ENCODE measurements at regions not wholly inside any gene's neighbourhood (a gene's known extent, or its start where the extent isn't known, plus 50 kb on each side); places are given as distances from the start of the nearest gene placed in this dataset.

GRCh38 chr2:8024506-8024905, 657.4 kb upstream of the ID2 start:
- DNase-seq (ENCODE audit: low read depth, low spot score) (no peak), ATAC-seq (no peak)
- Histone ChIP-seq H3K36me3 (ENCODE audit: control insufficient read depth in 1 of 2, insufficient read depth in 2 of 2, low read length in 2 of 2) (no peaks in the 10 kb centered on the region), H3K27me3 (ENCODE audit: insufficient read depth, low read length) (no peaks in the 10 kb centered on the region), H2AFZ (ENCODE audit: low read depth, low read length, poor library complexity, severe bottlenecking) (no peak overlapping the region), H3K4me3 (replicated peaks in 1 of 2; ENCODE audit: low read depth in 1 of 2, low read length in 2 of 2) (no peak overlapping the region), H3K27ac (ENCODE audit: low read depth, low read length) (no peak overlapping the region), H3K79me2 (ENCODE audit: insufficient read depth, low read length) (no peaks in the 10 kb centered on the region), H3K9ac (ENCODE audit: low read length) (no peak overlapping the region), H4K20me1 (ENCODE audit: insufficient read depth) (no peaks in the 10 kb centered on the region), H3K4me1 (ENCODE audit: control insufficient read depth in 1 of 2, insufficient read depth in 2 of 2, low read length in 2 of 2) (no peaks in the 10 kb centered on the region), H3K9me2 (ENCODE audit: insufficient read depth) (no peaks in the 10 kb centered on the region), H3K9me3 (ENCODE audit: control insufficient read depth in 1 of 2, insufficient read depth in 1 of 2, low read depth in 1 of 2, low read length in 2 of 2) (no peaks in the 10 kb centered on the region), H3K4me2 (ENCODE audit: low read length) (no peak overlapping the region)
- TF ChIP-seq ZFX (IDR thresholded peaks at IDR 0.05), result no peak
- TF ChIP-seq SP1 (IDR thresholded peaks at IDR 0.05; ENCODE audit: low read depth), result no peak
- no peak for TF ChIP-seq JUND (IDR thresholded peaks at IDR 0.05)
- TF ChIP-seq MAX (IDR thresholded peaks at IDR 0.05), result no peak
- no peak for TF ChIP-seq EZH2phosphoT487 (IDR thresholded peaks at IDR 0.05; ENCODE audit: borderline replicate concordance)
- no peak for TF ChIP-seq EGR1 (IDR thresholded peaks at IDR 0.05; ENCODE audit: low read depth)
- no peak for TF ChIP-seq ELF1 (IDR thresholded peaks at IDR 0.05; ENCODE audit: borderline replicate concordance, low read depth)
- no peak for TF ChIP-seq CTCF (IDR thresholded peaks at IDR 0.05 in 2 of 3, conservative IDR thresholded peaks at IDR 0.05 in 1 of 3; ENCODE audit: borderline replicate concordance in 1 of 3, insufficient read depth in 1 of 3, low read depth in 2 of 3, low read length in 2 of 3)
- TF ChIP-seq POLR2A (IDR thresholded peaks at IDR 0.05; ENCODE audit: borderline replicate concordance, extremely low read depth, insufficient read depth, insufficient read length), result no peak
- TF ChIP-seq ZBTB33 (IDR thresholded peaks at IDR 0.05; ENCODE audit: extremely low read depth, insufficient replicate concordance, low read length), result no peak
- no peak for TF ChIP-seq RAD21 (IDR thresholded peaks at IDR 0.05; ENCODE audit: low read depth)
- TF ChIP-seq EZH2 (IDR thresholded peaks at IDR 0.05), result no peak
- TF ChIP-seq FOSL1 (IDR thresholded peaks at IDR 0.05; ENCODE audit: low read depth), result no peak
- TF ChIP-seq CEBPB (IDR thresholded peaks at IDR 0.05; ENCODE audit: low read depth), result no peak
- no peak for TF ChIP-seq ZNF274 (IDR thresholded peaks at IDR 0.05; ENCODE audit: low read depth, low read length)
- no TSS peak for BruUV-seq (replicated peaks)
- intact Hi-C loops (cut with micrococcal nuclease), result no loop called here
- ChIA-PET CTCF (no interaction called here), POLR2A (no interaction called here), RAD21 (ENCODE audit: low non-redundant PET in 1 of 2, low total read pairs in 2 of 2, uncharacterized antibody in 2 of 2, unreplicated experiment in 2 of 2) (no interaction called here)
